ENCODE measurements at regions not wholly inside any gene's neighbourhood (a gene's known extent, or its start where the extent isn't known, plus 50 kb on each side); places are given as distances from the start of the nearest gene placed in this dataset.
A peak's percentile ranks its signal among the peaks of the same experiment; 100 is the strongest.

- peaks cover 31% of the 10 kb centered on the region for H3K4me1 ChIP-seq (ENCODE audit: insufficient read depth, low read length, poor library complexity, severe bottlenecking)
- no peaks in the 10 kb centered on the region for H3K9me3 ChIP-seq (ENCODE audit: low read depth, low read length, poor library complexity, severe bottlenecking)
- TF ChIP-seq, protein P1, sequence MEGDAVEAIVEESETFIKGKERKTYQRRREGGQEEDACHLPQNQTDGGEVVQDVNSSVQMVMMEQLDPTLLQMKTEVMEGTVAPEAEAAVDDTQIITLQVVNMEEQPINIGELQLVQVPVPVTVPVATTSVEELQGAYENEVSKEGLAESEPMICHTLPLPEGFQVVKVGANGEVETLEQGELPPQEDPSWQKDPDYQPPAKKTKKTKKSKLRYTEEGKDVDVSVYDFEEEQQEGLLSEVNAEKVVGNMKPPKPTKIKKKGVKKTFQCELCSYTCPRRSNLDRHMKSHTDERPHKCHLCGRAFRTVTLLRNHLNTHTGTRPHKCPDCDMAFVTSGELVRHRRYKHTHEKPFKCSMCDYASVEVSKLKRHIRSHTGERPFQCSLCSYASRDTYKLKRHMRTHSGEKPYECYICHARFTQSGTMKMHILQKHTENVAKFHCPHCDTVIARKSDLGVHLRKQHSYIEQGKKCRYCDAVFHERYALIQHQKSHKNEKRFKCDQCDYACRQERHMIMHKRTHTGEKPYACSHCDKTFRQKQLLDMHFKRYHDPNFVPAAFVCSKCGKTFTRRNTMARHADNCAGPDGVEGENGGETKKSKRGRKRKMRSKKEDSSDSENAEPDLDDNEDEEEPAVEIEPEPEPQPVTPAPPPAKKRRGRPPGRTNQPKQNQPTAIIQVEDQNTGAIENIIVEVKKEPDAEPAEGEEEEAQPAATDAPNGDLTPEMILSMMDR (conservative IDR thresholded peaks at IDR 0.05; ENCODE audit: low read depth, low read length): no peak
- ChIA-PET POLR2A (ENCODE audit: low non-redundant PET) (no interaction called here), CTCF (no interaction called here)
- no peaks in the 10 kb centered on the region for H3K27me3 ChIP-seq (replicated peaks; ENCODE audit: insufficient read depth, low read depth, low read length, poor library complexity)
- no peak overlapping the region for H3K27ac ChIP-seq (ENCODE audit: low read depth, low read length, poor library complexity, severe bottlenecking)
- intact Hi-C loops (cut with micrococcal nuclease; ENCODE audit: unreplicated experiment): no loop called here
- DNase-seq (ENCODE audit: low spot score): peak; percentile 52
- no peak overlapping the region for H3K4me3 ChIP-seq (ENCODE audit: low read depth, low read length, poor library complexity, severe bottlenecking)
- no TSS peak for BruUV-seq (replicated peaks)
- no peaks in the 10 kb centered on the region for H3K36me3 ChIP-seq (ENCODE audit: insufficient read depth, low read length, poor library complexity, severe bottlenecking)
Measured at GRCh38 chr6:144352331-144352730, 67.2 kb downstream of the UTRN start.

DNA sequence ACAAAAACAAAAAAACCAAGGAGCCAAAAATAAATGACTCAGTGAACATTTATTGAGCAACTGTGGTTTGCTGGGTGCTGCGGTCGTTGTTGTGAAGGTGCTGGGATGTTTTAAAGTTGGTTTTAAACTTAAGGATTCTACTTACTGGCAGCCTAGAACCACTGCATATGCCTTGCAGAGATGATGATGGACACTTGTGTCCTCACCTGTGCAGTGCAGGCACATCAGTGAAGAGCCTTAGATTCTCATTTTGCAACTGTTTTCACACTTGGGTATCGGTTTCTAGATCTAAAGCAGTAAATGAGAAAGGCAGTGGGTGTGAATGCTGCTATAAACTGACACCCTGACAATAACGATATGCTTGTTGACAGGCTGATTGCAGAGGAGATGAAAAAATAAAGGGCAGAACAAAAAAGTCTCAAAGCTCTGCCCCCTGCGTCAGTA, 68.8 kb downstream of the UTRN start:
- H3K27ac ChIP-seq (ENCODE audit: low read depth, low read length, poor library complexity, severe bottlenecking): no peak overlapping the region
- BruUV-seq (replicated peaks): no TSS peak

GRCh38 chr6:144359783-144360182, 74.6 kb downstream of the UTRN start:
- POLR2A ChIA-PET (ENCODE audit: low non-redundant PET): no interaction called here
- no peak for DNase-seq (ENCODE audit: low spot score)
- no peak overlapping the region for H3K27ac ChIP-seq (ENCODE audit: low read depth, low read length, poor library complexity, severe bottlenecking)
- no peaks in the 10 kb centered on the region for H3K4me1 ChIP-seq (ENCODE audit: insufficient read depth, low read length, poor library complexity, severe bottlenecking)
- BruUV-seq (replicated peaks): no TSS peak
- H3K27me3 ChIP-seq (replicated peaks; ENCODE audit: insufficient read depth, low read depth, low read length, poor library complexity): no peaks in the 10 kb centered on the region
- H3K36me3 ChIP-seq (ENCODE audit: insufficient read depth, low read length, poor library complexity, severe bottlenecking): no peaks in the 10 kb centered on the region
- CTCF ChIA-PET: no interaction called here
- H3K4me3 ChIP-seq (ENCODE audit: low read depth, low read length, poor library complexity, severe bottlenecking): no peak overlapping the region
- no peaks in the 10 kb centered on the region for H3K9me3 ChIP-seq (ENCODE audit: low read depth, low read length, poor library complexity, severe bottlenecking)
- no peak for TF ChIP-seq EZH2 (IDR thresholded peaks at IDR 0.05; ENCODE audit: borderline replicate concordance, low read depth, low read length, poor library complexity, severe bottlenecking)
- TF ChIP-seq, protein P1 (conservative IDR thresholded peaks at IDR 0.05; ENCODE audit: low read depth, low read length): no peak
- intact Hi-C loops (cut with micrococcal nuclease; ENCODE audit: unreplicated experiment): no loop called here

More for the DNA sequence above, 68.8 kb downstream of the UTRN start:
- Histone ChIP-seq H3K4me1 (ENCODE audit: insufficient read depth, low read length, poor library complexity, severe bottlenecking) (peaks cover 27% of the 10 kb centered on the region), H3K9me3 (ENCODE audit: low read depth, low read length, poor library complexity, severe bottlenecking) (no peaks in the 10 kb centered on the region), H3K27me3 (replicated peaks; ENCODE audit: insufficient read depth, low read depth, low read length, poor library complexity) (no peaks in the 10 kb centered on the region), H3K4me3 (ENCODE audit: low read depth, low read length, poor library complexity, severe bottlenecking) (no peak overlapping the region), H3K36me3 (ENCODE audit: insufficient read depth, low read length, poor library complexity, severe bottlenecking) (no peaks in the 10 kb centered on the region)
- intact Hi-C loops (cut with micrococcal nuclease; ENCODE audit: unreplicated experiment): no loop called here
- no peak for DNase-seq (ENCODE audit: low spot score)
- CTCF ChIA-PET: no interaction called here
- POLR2A ChIA-PET (ENCODE audit: low non-redundant PET): no interaction called here
- TF ChIP-seq, protein P1 (conservative IDR thresholded peaks at IDR 0.05; ENCODE audit: low read depth, low read length): no peak
- TF ChIP-seq EZH2 (IDR thresholded peaks at IDR 0.05; ENCODE audit: borderline replicate concordance, low read depth, low read length, poor library complexity, severe bottlenecking): no peak
